ENCODE measurements at regions not wholly inside any gene's neighbourhood (a gene's known extent, or its start where the extent isn't known, plus 50 kb on each side); places are given as distances from the start of the nearest gene placed in this dataset.
A peak's percentile ranks its signal among the peaks of the same experiment; 100 is the strongest.

DNA sequence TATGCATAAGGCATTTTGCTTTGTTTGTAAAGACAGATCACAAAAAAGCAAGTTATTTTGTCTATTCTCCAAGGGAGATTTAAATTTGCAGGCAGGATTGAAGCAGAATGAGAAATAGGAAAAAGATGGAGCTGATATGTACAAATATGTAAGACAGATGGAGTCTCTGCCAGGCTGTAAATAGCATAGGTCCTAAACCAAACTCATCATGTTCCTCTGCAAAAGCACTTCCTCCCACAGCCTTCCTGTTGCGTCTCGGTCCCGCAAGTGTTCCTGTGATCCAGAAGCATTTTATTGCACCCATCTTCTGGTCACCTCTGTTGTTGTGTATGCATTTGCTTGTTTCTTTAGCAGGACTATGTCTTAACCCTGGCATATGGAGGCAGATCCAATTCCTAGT is 95.7 kb upstream of the CLDN10 start:
- no peak for DNase-seq

GRCh38 chr13:95457294-95457693 is 95.2 kb upstream of the CLDN10 start:
- no peak for DNase-seq

DNA sequence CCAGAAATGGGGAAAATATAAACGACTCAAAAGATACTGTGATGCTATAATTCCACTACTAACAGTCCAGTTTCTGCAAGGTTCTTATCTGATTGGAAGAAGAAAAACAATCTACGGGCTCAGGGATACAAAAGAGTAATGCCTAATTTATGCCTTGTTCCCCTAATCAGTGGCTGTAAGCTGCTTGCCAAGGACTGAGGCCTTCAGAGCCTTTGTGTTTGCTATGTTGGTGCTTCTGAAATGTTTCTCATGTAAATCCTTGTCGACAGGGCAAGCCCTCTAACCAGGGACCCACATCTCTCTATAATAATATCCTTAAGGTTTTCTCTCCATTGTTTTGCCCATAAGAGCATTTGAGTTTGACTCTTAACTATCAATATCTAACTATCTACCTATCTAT is 89.7 kb upstream of the CLDN10 start:
- no peak for DNase-seq

DNA sequence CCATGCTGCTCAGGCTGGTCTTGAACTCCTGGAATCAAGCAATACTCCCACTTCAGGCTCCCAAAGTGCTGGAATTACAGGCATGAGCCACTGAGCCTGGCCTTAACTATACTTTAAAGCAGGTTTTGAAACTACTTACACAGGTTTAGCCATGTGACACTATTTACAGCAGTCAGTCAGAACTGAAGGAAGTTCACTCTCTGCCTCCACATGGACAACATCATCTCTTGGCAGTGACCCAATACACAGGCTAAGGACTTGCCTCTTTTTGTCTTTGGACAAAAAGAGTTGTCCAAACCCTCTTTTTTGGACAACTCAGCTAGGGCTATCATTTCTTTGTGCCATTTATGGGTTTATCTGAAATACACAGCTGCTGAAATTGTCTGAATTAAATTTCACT is 89.0 kb upstream of the CLDN10 start:
- no peak for DNase-seq

GRCh38 chr13:95470574-95471366 is 81.8 kb upstream of the CLDN10 start:
- DNase-seq = no peak

- no peak for DNase-seq
Measured at GRCh38 chr13:95471960-95472359, 80.6 kb upstream of the CLDN10 start.

- no peak for DNase-seq
Measured at GRCh38 chr13:95474992-95475391, 77.5 kb upstream of the CLDN10 start.

GRCh38 chr13:95477187-95477586 is 75.3 kb upstream of the CLDN10 start:
- no peak for DNase-seq

GRCh38 chr13:95479731-95480130 is 72.8 kb upstream of the CLDN10 start:
- no peak for DNase-seq

DNA sequence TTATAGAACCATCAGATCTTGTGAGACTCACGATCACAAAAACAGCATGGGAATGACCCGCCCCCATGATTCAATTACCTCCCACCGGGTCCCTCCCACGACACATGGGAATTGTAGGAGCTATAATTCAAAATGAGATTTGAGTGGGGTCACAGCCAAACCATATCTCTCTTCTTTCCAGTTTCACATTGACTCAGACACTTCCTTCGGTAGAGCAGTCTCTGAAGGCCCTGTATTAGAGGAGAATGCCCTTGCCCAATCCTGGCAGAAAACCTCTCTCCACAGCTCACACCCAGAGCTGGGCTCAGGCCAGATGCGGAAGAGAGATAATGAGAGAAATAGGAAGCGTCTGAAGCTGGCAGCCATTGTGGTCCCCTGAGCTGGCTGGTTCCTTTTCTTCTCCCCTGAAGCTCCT is 72.4 kb upstream of the CLDN10 start:
- DNase-seq = no peak

DNA sequence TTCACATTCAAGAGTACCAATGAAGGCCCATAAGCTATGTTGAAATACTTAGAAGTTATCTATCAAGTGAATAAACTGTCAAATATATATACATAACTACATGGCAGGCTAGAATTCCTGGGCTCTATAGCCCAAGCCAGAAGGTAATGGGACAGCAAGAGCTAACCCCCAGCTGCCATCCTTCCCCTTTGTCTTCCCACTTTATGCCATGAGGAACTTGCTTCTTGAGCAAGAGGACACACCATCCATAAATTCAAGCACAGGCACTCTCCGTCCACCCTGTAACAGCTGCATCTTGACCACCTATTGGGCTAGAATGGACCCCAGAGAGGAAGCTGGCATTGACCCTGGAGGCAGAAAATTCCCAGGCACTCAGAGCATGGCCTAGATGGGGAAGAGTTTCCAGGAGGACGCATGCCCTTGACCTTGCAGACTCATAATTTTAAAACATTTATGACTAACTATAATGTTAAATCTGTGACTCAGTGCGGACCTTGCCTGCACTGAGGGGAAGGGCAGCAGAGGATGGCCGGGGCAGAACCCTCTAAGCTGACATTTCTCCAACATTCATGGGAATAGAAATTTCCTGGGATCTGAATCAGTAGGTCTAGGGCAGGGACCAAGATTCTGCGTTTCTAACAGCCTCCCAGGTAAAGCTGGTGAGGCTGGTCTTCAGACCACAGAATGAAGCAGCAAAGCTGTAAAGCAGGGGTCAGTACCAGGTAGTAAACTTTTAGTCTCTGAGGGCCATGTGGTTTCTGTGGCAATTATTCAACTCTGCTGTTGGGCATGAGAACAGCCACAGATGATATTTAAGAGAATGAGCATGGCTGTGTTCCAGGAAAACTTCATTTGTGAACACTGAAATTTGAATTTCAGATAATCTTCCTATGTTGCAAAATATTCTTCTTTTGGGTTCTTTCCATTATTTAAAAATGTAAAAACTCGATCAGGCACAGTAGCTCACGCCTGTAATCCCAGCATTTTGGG is 71.4 kb upstream of the CLDN10 start:
- no peak for DNase-seq

- DNase-seq = no peak
Measured at GRCh38 chr13:95484052-95484451, 68.5 kb upstream of the CLDN10 start.

- no peak for DNase-seq
Measured at GRCh38 chr13:95485045-95485517, 67.4 kb upstream of the CLDN10 start.

DNA sequence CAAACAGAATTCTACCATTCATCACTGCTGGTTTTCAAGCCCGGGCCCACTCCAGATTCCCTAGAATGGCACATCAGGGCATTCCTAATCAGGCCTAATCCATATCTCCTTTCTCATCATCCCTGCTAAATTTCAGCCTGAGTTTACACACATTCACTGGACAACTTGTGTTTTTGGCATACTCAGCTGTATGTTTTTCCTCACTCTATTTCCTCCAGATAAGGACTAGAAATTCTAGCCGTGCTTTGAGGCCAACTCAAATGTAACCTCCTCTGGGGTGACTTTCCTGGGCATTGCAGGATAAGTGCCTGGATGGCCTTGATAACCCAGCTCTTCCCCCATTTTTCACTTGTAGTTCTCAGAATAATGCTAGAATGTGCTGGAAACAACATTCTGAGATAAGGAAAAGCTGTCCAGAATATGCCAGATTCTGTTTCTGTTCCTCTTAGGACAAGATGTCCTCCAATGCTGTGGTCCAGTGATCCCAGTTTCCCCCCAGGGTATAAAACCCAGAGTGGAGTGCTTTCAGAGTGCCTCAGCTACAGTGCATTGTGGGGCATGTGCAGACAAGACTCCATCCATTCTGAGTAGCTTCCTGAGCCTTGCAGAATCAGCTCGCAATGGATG is 66.9 kb upstream of the CLDN10 start:
- no peak for DNase-seq

- peak; percentile 33 for DNase-seq
Measured at GRCh38 chr13:95492044-95492801, 60.3 kb upstream of the CLDN10 start.

DNA sequence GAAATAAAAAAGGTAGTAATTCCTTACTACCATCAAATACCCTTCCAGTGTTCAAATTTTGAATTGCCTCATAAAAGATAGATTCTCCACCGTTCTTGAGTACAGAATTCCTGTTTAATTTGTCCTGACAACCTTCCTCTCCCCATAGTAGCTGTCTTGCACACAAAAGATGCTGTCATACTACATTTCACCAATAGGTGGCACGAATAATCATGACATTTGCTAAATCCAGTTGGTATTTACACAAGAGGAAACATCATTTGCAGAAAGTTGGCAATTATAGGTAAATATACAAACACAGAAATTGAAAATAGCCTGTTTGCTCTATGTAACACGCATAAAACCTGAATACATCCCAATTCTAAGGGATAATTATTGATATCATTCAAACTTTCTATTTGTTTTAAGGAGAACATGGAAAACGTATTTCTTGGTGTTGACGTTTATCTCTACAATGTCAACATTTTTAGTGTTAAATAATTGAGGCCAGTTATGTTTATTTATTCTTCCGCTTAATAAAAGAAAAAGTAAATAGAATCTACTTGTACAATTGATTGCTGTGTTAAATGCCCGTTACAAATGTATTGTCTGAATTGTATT is 58.3 kb upstream of the CLDN10 start:
- DNase-seq = peak; percentile 46

GRCh38 chr13:95496485-95496884 is 56.0 kb upstream of the CLDN10 start:
- no peak for DNase-seq

- no peak for DNase-seq
Measured at GRCh38 chr13:95497381-95497807, 55.1 kb upstream of the CLDN10 start.

GRCh38 chr13:95498886-95499285 is 53.6 kb upstream of the CLDN10 start:
- DNase-seq = no peak

- DNase-seq = no peak
Measured at GRCh38 chr13:95499811-95500712, 52.5 kb upstream of the CLDN10 start.

DNA sequence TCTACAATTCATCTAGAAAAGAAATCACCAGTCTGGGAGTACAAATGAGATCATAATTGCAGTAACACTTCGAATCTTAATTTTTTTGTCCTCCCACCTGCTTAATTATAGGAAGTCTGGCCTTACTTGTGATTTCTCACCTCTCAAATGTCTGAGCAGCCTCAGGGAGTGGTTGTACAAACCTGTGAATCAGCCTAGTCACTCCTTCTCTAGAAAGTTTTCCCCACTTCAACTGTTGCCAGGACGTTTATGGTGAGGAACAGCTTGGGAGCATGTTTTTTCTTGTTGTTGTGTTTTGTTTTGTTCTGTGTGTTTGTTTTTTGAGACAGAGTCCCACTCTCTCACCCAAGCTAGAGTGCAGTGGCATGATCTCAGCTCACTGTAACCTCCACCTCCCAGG is 50.3 kb upstream of the CLDN10 start:
- DNase-seq = no peak

Measured in NCI-H1105 treated with DMSO at 0.1 percent for 48 hours (cell line).